ENCODE measurements at regions not wholly inside any gene's neighbourhood (a gene's known extent, or its start where the extent isn't known, plus 50 kb on each side); places are given as distances from the start of the nearest gene placed in this dataset.

DNA sequence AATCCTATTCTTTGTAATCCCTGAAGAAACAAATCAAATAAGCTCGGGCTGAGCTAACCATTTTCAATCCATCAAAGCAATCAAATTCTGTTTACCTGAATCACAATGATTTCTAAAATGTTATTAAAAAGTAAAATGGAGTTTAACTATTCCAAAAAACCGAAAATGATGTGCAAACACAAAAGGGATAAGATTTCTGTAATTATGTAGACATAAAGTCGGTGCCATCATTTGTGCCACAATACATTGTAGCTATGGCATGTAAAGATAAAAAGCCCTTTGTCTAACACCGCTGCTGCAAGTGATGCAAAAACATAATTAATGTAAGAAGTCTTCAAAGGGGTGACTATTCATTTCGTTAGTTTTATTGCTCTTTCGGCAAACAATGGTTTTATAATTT is 125.1 kb upstream of the FAM204A start:
- intact Hi-C loops (cut with micrococcal nuclease): no loop called here
- ATAC-seq (ENCODE audit: low read depth) (no peak), DNase-seq (no peak)
- Mint-ChIP-seq H3K4me3 (no peak overlapping the region), H3K27me3 (peaks cover 21% of the 10 kb centered on the region), H3K27ac (no peak overlapping the region), H3K36me3 (ENCODE audit: low read depth) (no peaks in the 10 kb centered on the region), H3K9me3 (no peaks in the 10 kb centered on the region), H3K4me1 (no peaks in the 10 kb centered on the region)
- ChIA-PET POLR2A (no interaction called here), CTCF (no interaction called here)
- TF ChIP-seq, protein P1, sequence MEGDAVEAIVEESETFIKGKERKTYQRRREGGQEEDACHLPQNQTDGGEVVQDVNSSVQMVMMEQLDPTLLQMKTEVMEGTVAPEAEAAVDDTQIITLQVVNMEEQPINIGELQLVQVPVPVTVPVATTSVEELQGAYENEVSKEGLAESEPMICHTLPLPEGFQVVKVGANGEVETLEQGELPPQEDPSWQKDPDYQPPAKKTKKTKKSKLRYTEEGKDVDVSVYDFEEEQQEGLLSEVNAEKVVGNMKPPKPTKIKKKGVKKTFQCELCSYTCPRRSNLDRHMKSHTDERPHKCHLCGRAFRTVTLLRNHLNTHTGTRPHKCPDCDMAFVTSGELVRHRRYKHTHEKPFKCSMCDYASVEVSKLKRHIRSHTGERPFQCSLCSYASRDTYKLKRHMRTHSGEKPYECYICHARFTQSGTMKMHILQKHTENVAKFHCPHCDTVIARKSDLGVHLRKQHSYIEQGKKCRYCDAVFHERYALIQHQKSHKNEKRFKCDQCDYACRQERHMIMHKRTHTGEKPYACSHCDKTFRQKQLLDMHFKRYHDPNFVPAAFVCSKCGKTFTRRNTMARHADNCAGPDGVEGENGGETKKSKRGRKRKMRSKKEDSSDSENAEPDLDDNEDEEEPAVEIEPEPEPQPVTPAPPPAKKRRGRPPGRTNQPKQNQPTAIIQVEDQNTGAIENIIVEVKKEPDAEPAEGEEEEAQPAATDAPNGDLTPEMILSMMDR (IDR thresholded peaks at IDR 0.05): no peak

DNA sequence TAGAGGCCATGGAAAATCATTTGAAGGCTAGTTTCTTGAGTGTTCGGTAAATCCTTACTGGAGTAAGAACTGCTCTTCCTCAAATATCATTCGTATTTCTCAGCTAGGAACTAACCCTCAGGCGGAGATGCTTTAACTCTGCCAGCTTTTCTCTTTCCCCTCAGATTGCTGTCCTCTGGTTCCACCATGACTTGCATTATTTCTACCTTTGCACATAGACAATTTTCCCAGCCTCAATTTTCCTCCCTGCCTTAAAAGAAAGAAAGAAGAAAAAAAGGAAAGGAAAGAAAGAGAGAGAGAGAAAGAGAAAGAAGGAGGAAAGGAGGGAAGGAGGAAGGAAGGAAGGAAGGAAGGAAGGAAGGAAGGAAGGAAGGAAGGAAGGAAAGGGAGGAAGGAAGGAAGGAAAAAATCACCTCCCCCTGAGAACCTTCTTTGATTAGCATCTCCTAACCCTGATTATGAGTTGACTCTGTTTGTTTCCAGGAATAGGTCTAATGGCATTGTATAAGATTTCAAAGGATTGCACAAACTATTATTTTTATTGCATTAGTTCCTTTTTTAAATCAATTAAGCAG is 123.3 kb upstream of the FAM204A start:
- TF ChIP-seq, protein P1 (IDR thresholded peaks at IDR 0.05): no peak
- H3K9me3 Mint-ChIP-seq: no peaks in the 10 kb centered on the region

GRCh38 chr10:118463740-118464139 is 121.6 kb upstream of the FAM204A start:
- ChIA-PET CTCF (no interaction called here), POLR2A (no interaction called here)
- Mint-ChIP-seq H3K36me3 (ENCODE audit: low read depth) (no peaks in the 10 kb centered on the region), H3K4me1 (peaks cover 3% of the 10 kb centered on the region), H3K27me3 (peaks cover 35% of the 10 kb centered on the region), H3K27ac (no peak overlapping the region), H3K9me3 (no peaks in the 10 kb centered on the region), H3K4me3 (no peak overlapping the region)
- intact Hi-C loops (cut with micrococcal nuclease): no loop called here
- TF ChIP-seq, protein P1 (IDR thresholded peaks at IDR 0.05): no peak
- no peak for DNase-seq
- ATAC-seq (ENCODE audit: low read depth): no peak

More for the DNA sequence above, 123.3 kb upstream of the FAM204A start:
- CTCF ChIA-PET: no interaction called here
- POLR2A ChIA-PET: no interaction called here
- Mint-ChIP-seq H3K27me3 (peaks cover 25% of the 10 kb centered on the region), H3K36me3 (ENCODE audit: low read depth) (no peaks in the 10 kb centered on the region), H3K27ac (no peak overlapping the region), H3K4me1 (no peaks in the 10 kb centered on the region), H3K4me3 (no peak overlapping the region)
- ATAC-seq (ENCODE audit: low read depth): no peak
- DNase-seq: no peak
- intact Hi-C loops (cut with micrococcal nuclease): no loop called here

- Mint-ChIP-seq H3K36me3 (ENCODE audit: low read depth) (no peaks in the 10 kb centered on the region), H3K27ac (no peak overlapping the region), H3K4me3 (no peak overlapping the region), H3K27me3 (peaks cover 37% of the 10 kb centered on the region), H3K4me1 (peaks cover 3% of the 10 kb centered on the region), H3K9me3 (no peaks in the 10 kb centered on the region)
- intact Hi-C loops (cut with micrococcal nuclease): no loop called here
- DNase-seq (no peak), ATAC-seq (ENCODE audit: low read depth) (no peak)
- TF ChIP-seq, protein P1 (IDR thresholded peaks at IDR 0.05): no peak
- CTCF ChIA-PET: no interaction called here
- POLR2A ChIA-PET: interaction anchor here (0.6 kb wide), 1 partner anchor 10 kb away, joined by 4 read pairs; no protein-coding TSS in a partner anchor
These were observed 120.3 kb upstream of the FAM204A start for GRCh38 chr10:118462401-118462800.

DNA sequence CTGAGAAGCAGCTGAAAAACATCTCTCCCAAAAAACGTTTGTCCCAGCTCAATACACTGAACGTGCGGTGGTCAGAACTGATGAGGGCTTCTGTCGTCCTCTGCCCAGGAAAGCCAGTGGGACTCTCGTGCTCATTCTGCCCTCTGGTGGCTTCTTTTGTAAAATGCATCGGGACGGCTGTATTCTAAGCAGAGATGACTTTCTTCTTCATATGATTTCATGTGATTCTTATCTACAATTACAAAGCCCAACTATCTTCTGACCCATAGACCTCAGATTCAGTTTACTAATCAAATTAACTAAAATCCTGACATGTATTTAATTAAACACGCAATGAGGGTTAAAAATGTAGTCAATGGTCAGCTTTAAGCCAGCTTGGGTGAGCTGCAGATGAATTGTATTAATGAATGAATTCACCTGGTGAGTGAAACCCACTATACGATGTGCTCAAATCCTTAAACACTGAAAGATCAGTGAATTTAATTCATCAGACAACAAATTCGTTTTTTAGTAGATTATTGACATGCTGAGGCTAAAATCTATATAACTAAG is 117.6 kb upstream of the FAM204A start:
- ChIA-PET CTCF (interaction anchor here (0.6 to 4.5 kb wide), 6 partner anchors 10 to 971 kb away, joined by 3 to 33 read pairs (median 4); no protein-coding TSS in a partner anchor), POLR2A (no interaction called here)
- H3K27me3 Mint-ChIP-seq: peaks cover 28% of the 10 kb centered on the region
- no peaks in the 10 kb centered on the region for H3K9me3 Mint-ChIP-seq
- ATAC-seq (ENCODE audit: low read depth) (no peak), DNase-seq (no peak)
- intact Hi-C loops (cut with micrococcal nuclease): loop anchor here (1.0 kb wide), 1 partner anchor 963 kb away; no protein-coding TSS in a partner anchor
- no peaks in the 10 kb centered on the region for H3K36me3 Mint-ChIP-seq (ENCODE audit: low read depth)
- H3K4me1 Mint-ChIP-seq: peaks cover 3% of the 10 kb centered on the region
- H3K4me3 Mint-ChIP-seq: peak overlapping the region; percentile 44
- TF ChIP-seq, protein P1 (IDR thresholded peaks at IDR 0.05): peak; percentile 62
- no peak overlapping the region for H3K27ac Mint-ChIP-seq
